ENCODE measurements at regions not wholly inside any gene's neighbourhood (a gene's known extent, or its start where the extent isn't known, plus 50 kb on each side); places are given as distances from the start of the nearest gene placed in this dataset.

- ChIA-PET CTCF (no interaction called here), SMC1A (ENCODE audit: uncharacterized antibody, unreplicated experiment) (no interaction called here), RAD21 (ENCODE audit: unreplicated experiment) (no interaction called here), POLR2A (no interaction called here)
- Histone ChIP-seq H3K79me2 (ENCODE audit: control insufficient read depth, insufficient read depth, low read length) (no peaks in the 10 kb centered on the region), H3K27ac (ENCODE audit: control insufficient read depth, insufficient read depth) (no peak overlapping the region), H3K9me3 (replicated peaks; ENCODE audit: control insufficient read depth, insufficient read depth, low read length) (no peaks in the 10 kb centered on the region), H3K27me3 (replicated peaks in 1 of 2; ENCODE audit: control insufficient read depth in 2 of 2, insufficient read depth in 2 of 2, low read length in 1 of 2) (no peaks in the 10 kb centered on the region), H3K4me1 (ENCODE audit: control insufficient read depth, insufficient read depth, low read length) (no peaks in the 10 kb centered on the region), H3K9ac (ENCODE audit: control insufficient read depth, insufficient read depth, low read length) (no peak overlapping the region), H3K36me3 (ENCODE audit: control insufficient read depth in 2 of 2, insufficient read depth in 2 of 2, low read length in 1 of 2) (no peaks in the 10 kb centered on the region), H2AFZ (ENCODE audit: control insufficient read depth, low read depth, low read length) (no peak overlapping the region), H4K20me1 (ENCODE audit: control insufficient read depth, insufficient read depth) (no peaks in the 10 kb centered on the region), H3K4me3 (no peak overlapping the region), H3K4me2 (ENCODE audit: control insufficient read depth, insufficient read depth) (no peak overlapping the region)
- no peak for ATAC-seq
- TF ChIP-seq ATF2 (IDR thresholded peaks at IDR 0.05; ENCODE audit: low read length) (no peak), KLF5 (IDR thresholded peaks at IDR 0.05; ENCODE audit: partially characterized antibody) (no peak), ZBED1 (IDR thresholded peaks at IDR 0.05; ENCODE audit: borderline replicate concordance) (no peak), FOXK2 (IDR thresholded peaks at IDR 0.05) (no peak), STAT3 (IDR thresholded peaks at IDR 0.05; ENCODE audit: low read depth, low read length) (no peak)
- TF ChIP-seq, protein P1, sequence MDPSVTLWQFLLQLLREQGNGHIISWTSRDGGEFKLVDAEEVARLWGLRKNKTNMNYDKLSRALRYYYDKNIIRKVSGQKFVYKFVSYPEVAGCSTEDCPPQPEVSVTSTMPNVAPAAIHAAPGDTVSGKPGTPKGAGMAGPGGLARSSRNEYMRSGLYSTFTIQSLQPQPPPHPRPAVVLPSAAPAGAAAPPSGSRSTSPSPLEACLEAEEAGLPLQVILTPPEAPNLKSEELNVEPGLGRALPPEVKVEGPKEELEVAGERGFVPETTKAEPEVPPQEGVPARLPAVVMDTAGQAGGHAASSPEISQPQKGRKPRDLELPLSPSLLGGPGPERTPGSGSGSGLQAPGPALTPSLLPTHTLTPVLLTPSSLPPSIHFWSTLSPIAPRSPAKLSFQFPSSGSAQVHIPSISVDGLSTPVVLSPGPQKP (IDR thresholded peaks at IDR 0.05; ENCODE audit: low read depth, low read length) = no peak
- TF ChIP-seq, protein P2, sequence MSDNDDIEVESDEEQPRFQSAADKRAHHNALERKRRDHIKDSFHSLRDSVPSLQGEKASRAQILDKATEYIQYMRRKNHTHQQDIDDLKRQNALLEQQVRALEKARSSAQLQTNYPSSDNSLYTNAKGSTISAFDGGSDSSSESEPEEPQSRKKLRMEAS (IDR thresholded peaks at IDR 0.05; ENCODE audit: low read depth, low read length) = no peak
- TF ChIP-seq, protein P3, sequence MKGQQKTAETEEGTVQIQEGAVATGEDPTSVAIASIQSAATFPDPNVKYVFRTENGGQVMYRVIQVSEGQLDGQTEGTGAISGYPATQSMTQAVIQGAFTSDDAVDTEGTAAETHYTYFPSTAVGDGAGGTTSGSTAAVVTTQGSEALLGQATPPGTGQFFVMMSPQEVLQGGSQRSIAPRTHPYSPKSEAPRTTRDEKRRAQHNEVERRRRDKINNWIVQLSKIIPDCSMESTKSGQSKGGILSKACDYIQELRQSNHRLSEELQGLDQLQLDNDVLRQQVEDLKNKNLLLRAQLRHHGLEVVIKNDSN (IDR thresholded peaks at IDR 0.05; ENCODE audit: borderline replicate concordance, extremely low read length, insufficient read depth, low read depth, low read length) = no peak
- no peak for DNase-seq (ENCODE audit: low read depth, low spot score)
- FAIRE-seq = no peak
- no TSS peak for BruUV-seq (replicated peaks)
- WGBS (ENCODE audit: insufficient coverage, insufficient replicate concordance, low lambda C conversion rate, missing lambda C conversion rate) = 35% methylated on average over 5 of the region's 5 CpGs
- in situ Hi-C loops (cut with MboI) (no loop called here), intact Hi-C loops (cut with micrococcal nuclease; ENCODE audit: unreplicated experiment) (no loop called here)
Observed at GRCh38 chr7:97419898-97420297, 302.4 kb downstream of the SDHAF3 start.

Measured in GM12878 (cell line).